CD4-positive, alpha-beta T cell (primary cell): ENCODE measurements at regions not wholly inside any gene's neighbourhood (a gene's known extent, or its start where the extent isn't known, plus 50 kb on each side); places are given as distances from the start of the nearest gene placed in this dataset.

Experiments used
- ATAC-seq: fragments of 200-7000 bp; cut with Tn5 transposase; one replicate; pipeline ENCODE4 v1.10.0; 2022; ENCODE audit warnings: mild to moderate bottlenecking; ENCODE audit not compliant: poor library complexity
- CTCF ChIA-PET: fragments of 350-600 bp; sonication (Branson Sonifier 250); formaldehyde crosslinking; loops from one replicate; lab custom pipeline; 2021; ENCODE audit warnings: antibody characterized with exemption, inconsistent platforms; lab: Charles Lee
- POLR2A ChIA-PET: fragments of 350-600 bp; sonication (Branson Sonifier 250); formaldehyde crosslinking; loops from one replicate; lab custom pipeline; 2021; ENCODE audit warnings: antibody characterized with exemption, inconsistent platforms; lab: Charles Lee
- DNase-seq, 14 experiments: peaks; one replicate each; pipeline ENCODE4 v3.0.0-alpha.2; 2013 to 2020; ENCODE audit warnings: mixed read lengths in 2 of 14
- H3K27ac ChIP-seq, 2 donors: one replicate each; pipeline versions ENCODE4 v1.5.1 to v1.7.0; 2013; ENCODE audit warnings: low read length in 2 of 2, low read depth in 1 of 2, mild to moderate bottlenecking in 1 of 2
- H3K27me3 ChIP-seq, 2 experiments: 1 replicate in 1 of 2; 2 replicates in 1 of 2; pipeline versions ENCODE4 v1.6.1 to v1.7.0; 2013; ENCODE audit warnings: low read length in 2 of 2, control low read depth in 1 of 2, mild to moderate bottlenecking in 1 of 2, moderate library complexity in 1 of 2; ENCODE audit not compliant: insufficient read depth in 2 of 2, control insufficient read depth in 1 of 2
- H3K36me3 ChIP-seq: one replicate; pipeline ENCODE4 v1.6.1; 2013; ENCODE audit warnings: low read length, control low read depth; ENCODE audit not compliant: insufficient read depth
- H3K4me1 ChIP-seq: one replicate; pipeline ENCODE4 v1.6.1; 2013; ENCODE audit warnings: low read length, control low read depth; ENCODE audit not compliant: insufficient read depth
- H3K4me3 ChIP-seq: one replicate; pipeline ENCODE4 v1.5.1; 2013; ENCODE audit warnings: mild to moderate bottlenecking, low read length, moderate library complexity
- H3K9me3 ChIP-seq, 2 experiments: 1 replicate in 1 of 2; 2 replicates in 1 of 2; pipeline versions ENCODE4 v1.6.1 to v1.7.0; 2013; ENCODE audit warnings: low read length in 2 of 2, mild to moderate bottlenecking in 2 of 2, control low read depth in 1 of 2, moderate library complexity in 1 of 2; ENCODE audit not compliant: control insufficient read depth in 1 of 2, insufficient read depth in 1 of 2
- H3K27ac Mint-ChIP-seq: one replicate; pipeline ENCODE4 v1.8.0; 2020; ENCODE audit warnings: mixed read lengths
- H3K27me3 Mint-ChIP-seq: one replicate; pipeline ENCODE4 v1.8.0; 2021; ENCODE audit warnings: mixed read lengths
- H3K36me3 Mint-ChIP-seq: one replicate; pipeline ENCODE4 v1.8.0; 2021; ENCODE audit warnings: low read depth, mixed read lengths
- H3K4me1 Mint-ChIP-seq: one replicate; pipeline ENCODE4 v1.8.0; 2021; ENCODE audit warnings: low read depth, mixed read lengths
- H3K4me3 Mint-ChIP-seq: one replicate; pipeline ENCODE4 v1.8.0; 2020; ENCODE audit warnings: mild to moderate bottlenecking, mixed read lengths
- H3K9me3 Mint-ChIP-seq: one replicate; pipeline ENCODE4 v1.8.0; 2020; ENCODE audit warnings: mixed read lengths
- intact Hi-C, 2 experiments: fragments of 100-400 bp; cut with DNase I in 1 of 2; cut with micrococcal nuclease in 1 of 2; formaldehyde crosslinking; loops; one replicate each; pipeline versions ENCODE4 v1.15.1 to v1.9.0; 2023 to 2025; cut with DNase I, micrococcal nuclease
- TF ChIP-seq, protein P1 (sequence below): fragments of 200-600 bp; IDR thresholded peaks from one replicate; pipeline ENCODE4 v1.8.0; 2022; ENCODE audit warnings: antibody characterized with exemption, mild to moderate bottlenecking

DNA sequence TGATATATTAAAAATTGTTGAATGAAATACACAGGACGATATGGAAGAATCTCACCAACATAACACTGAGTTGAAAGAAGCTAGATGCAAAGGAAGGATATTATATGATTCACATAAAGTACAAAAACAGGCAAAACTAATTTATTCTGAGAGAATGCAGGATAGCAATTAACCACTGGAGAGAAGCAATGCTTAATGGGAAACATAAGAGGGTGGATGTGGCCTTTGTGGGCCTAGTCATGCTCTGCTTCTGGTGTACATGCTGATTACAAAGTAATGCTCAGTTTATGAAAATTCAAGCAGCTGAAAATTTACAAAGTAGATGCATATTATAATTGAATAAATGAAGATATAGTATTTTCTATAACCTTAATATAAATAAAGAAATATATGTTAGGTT lies 326.4 kb upstream of the ADAMTS5 start:
- no peak overlapping the region for H3K4me3 Mint-ChIP-seq
- CTCF ChIA-PET = no interaction called here
- TF ChIP-seq, protein P1, sequence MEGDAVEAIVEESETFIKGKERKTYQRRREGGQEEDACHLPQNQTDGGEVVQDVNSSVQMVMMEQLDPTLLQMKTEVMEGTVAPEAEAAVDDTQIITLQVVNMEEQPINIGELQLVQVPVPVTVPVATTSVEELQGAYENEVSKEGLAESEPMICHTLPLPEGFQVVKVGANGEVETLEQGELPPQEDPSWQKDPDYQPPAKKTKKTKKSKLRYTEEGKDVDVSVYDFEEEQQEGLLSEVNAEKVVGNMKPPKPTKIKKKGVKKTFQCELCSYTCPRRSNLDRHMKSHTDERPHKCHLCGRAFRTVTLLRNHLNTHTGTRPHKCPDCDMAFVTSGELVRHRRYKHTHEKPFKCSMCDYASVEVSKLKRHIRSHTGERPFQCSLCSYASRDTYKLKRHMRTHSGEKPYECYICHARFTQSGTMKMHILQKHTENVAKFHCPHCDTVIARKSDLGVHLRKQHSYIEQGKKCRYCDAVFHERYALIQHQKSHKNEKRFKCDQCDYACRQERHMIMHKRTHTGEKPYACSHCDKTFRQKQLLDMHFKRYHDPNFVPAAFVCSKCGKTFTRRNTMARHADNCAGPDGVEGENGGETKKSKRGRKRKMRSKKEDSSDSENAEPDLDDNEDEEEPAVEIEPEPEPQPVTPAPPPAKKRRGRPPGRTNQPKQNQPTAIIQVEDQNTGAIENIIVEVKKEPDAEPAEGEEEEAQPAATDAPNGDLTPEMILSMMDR = no peak
- peaks cover 14% of the 10 kb centered on the region for H3K9me3 Mint-ChIP-seq
- intact Hi-C loops = no loop called here
- H3K4me1 ChIP-seq = no peaks in the 10 kb centered on the region
- H3K27ac ChIP-seq = no peak overlapping the region
- ATAC-seq = no peak
- H3K27ac Mint-ChIP-seq = no peak overlapping the region
- no peaks in the 10 kb centered on the region for H3K9me3 ChIP-seq
- H3K36me3 Mint-ChIP-seq = no peaks in the 10 kb centered on the region
- H3K4me3 ChIP-seq = no peak overlapping the region
- DNase-seq = no peak
- POLR2A ChIA-PET = no interaction called here
- no peaks in the 10 kb centered on the region for H3K27me3 Mint-ChIP-seq
- no peaks in the 10 kb centered on the region for H3K27me3 ChIP-seq
- H3K36me3 ChIP-seq = no peaks in the 10 kb centered on the region
- no peaks in the 10 kb centered on the region for H3K4me1 Mint-ChIP-seq

GRCh38 chr21:27292783-27293182 lies 325.9 kb upstream of the ADAMTS5 start:
- no peak overlapping the region for H3K4me3 ChIP-seq
- Mint-ChIP-seq H3K4me3 (no peak overlapping the region), H3K27ac (no peak overlapping the region), H3K27me3 (no peaks in the 10 kb centered on the region), H3K9me3 (peaks cover 14% of the 10 kb centered on the region), H3K4me1 (no peaks in the 10 kb centered on the region), H3K36me3 (no peaks in the 10 kb centered on the region)
- no peak for DNase-seq
- H3K27me3 ChIP-seq = no peaks in the 10 kb centered on the region
- H3K27ac ChIP-seq = no peak overlapping the region
- H3K9me3 ChIP-seq = no peaks in the 10 kb centered on the region
- intact Hi-C loops = no loop called here
- H3K4me1 ChIP-seq = no peaks in the 10 kb centered on the region
- POLR2A ChIA-PET = no interaction called here
- ATAC-seq = no peak
- TF ChIP-seq, protein P1 = no peak
- no peaks in the 10 kb centered on the region for H3K36me3 ChIP-seq
- CTCF ChIA-PET = no interaction called here

DNA sequence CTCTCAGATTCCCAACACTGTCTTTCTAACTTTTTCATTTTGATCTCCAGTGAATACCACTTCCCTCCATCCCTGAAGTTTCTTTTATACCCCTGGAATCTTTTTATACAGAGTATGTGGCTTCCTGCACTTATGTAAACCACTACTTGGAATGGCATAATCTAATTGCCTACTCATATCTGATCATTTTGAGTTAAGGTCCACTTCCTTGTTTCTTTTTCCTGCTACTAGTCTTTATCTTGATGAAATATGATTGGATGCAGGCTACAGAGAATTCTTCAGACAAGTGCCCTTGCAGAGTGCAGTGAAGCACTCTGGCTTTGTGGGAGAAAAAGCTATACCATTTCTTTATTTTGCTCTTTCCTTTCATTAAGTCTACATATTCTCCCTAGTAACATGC lies 325.3 kb upstream of the ADAMTS5 start:
- H3K27me3 ChIP-seq = no peaks in the 10 kb centered on the region
- CTCF ChIA-PET = no interaction called here
- H3K4me1 ChIP-seq = no peaks in the 10 kb centered on the region
- POLR2A ChIA-PET = no interaction called here
- DNase-seq (no peak), ATAC-seq (no peak)
- Mint-ChIP-seq H3K27ac (no peak overlapping the region), H3K27me3 (no peaks in the 10 kb centered on the region), H3K4me1 (no peaks in the 10 kb centered on the region), H3K9me3 (peaks cover 14% of the 10 kb centered on the region), H3K36me3 (no peaks in the 10 kb centered on the region), H3K4me3 (no peak overlapping the region)
- no peak overlapping the region for H3K27ac ChIP-seq
- no peaks in the 10 kb centered on the region for H3K36me3 ChIP-seq
- H3K9me3 ChIP-seq = no peaks in the 10 kb centered on the region
- intact Hi-C loops = no loop called here
- TF ChIP-seq, protein P1 = no peak
- no peak overlapping the region for H3K4me3 ChIP-seq
